HG03103 (cell line): ENCODE measurements at regions not wholly inside any gene's neighbourhood (a gene's known extent, or its start where the extent isn't known, plus 50 kb on each side); places are given as distances from the start of the nearest gene placed in this dataset.

ENCODE experiments used
- ATAC-seq: cut with Tn5 transposase; IDR thresholded peaks from one replicate; pipeline ENCODE4 v1.9.1; 2021; ENCODE audit warnings: low read depth; ENCODE audit not compliant: unreplicated experiment

- no peak for ATAC-seq
Observed at GRCh38 chr10:62543571-62544355, 169.6 kb downstream of the ZNF365 start.

- no peak for ATAC-seq
Observed at GRCh38 chr10:62545160-62546066, 171.2 kb downstream of the ZNF365 start.

DNA sequence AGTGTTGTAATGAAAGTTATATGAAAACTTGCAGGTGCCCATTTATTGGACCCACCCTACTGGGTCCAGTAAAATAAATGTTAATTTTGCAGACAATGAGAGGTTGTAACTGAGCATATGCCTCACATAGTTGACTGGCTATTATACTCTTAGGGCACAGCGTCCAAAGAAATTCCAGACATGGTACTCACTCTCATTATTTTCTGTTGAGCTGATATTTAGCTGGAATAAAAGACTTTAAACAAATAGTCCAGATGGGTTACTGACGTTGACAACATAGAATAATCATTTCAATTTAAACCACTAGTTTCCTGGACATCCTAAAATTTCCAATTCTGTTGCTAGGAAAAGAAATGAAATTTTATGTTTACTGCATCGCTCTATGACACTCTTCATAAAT is 174.5 kb downstream of the ZNF365 start:
- no peak for ATAC-seq

DNA sequence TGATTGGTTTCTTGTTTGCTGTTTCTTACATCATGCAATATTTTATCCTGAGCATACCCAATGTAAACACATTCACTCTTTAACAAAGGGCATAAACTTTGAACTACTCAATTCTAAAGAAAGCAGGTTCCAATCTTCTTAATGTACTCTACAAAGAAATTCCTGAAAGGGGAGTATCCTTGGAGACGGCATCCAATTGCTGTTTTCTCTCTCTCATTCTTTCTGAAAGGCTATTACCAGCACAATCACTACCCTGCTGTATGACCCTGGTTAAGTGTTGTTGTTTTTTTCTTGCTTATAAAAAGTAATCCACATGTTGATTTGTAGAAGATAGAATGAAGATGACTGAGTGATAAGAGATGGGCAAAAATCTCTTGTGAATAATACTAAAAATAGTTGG is 176.0 kb downstream of the ZNF365 start:
- no peak for ATAC-seq

- ATAC-seq: no peak
Observed at GRCh38 chr10:62554632-62555199, 180.5 kb downstream of the ZNF365 start.

DNA sequence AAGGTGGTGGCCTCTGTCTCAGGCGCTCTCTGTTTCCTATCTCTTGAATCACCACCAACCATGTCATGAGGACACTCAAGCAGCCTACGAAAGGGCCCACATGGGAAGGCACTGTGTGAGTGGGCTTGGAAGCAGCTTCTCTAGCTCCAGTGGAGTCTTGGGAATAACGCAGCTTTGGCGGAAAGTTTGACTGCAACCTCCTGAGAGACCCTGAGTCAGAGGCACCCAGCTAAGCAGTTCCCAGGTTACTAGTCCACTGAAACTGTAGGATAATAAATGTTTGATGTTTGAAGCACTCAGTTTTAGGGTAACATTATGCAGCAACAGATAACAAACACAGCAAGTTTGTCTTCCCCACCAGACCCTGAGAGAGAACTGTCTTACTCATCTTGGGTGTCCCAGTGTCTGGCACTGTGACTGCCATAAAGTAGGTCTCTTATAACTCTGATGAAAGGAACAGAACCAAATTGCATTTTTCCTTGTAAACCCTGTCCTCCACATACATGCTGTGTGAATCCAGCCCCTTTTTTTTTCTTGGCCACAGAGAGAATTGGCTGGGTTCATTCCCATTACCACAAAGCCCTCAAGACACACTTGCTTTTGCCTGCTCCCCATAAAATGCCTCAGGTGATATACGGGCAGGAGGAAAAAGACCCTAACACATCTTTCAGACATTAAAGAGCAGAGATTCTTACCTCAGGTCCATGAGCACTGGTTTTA is 185.5 kb downstream of the ZNF365 start:
- ATAC-seq: no peak

- ATAC-seq: no peak
Observed at GRCh38 chr10:62560201-62560819, 186.1 kb downstream of the ZNF365 start.

DNA sequence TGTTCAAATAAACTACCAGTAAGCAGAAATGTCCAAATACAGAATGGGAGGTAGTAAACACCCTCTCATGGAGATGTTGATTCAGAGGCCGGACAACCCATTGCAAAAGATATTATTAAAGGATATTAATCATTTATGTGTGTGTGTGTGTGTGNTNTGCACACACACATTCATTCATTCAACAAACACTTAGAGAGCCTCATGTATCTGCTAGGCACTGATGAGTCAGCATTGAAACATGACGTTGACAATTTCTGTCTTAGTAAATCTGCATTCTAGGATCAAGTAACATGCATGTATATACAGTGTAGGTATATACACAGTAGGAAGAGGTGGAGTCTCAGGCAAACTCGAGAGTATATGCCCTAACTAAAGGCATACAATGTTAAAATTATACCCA is 187.0 kb downstream of the ZNF365 start:
- ATAC-seq: no peak

DNA sequence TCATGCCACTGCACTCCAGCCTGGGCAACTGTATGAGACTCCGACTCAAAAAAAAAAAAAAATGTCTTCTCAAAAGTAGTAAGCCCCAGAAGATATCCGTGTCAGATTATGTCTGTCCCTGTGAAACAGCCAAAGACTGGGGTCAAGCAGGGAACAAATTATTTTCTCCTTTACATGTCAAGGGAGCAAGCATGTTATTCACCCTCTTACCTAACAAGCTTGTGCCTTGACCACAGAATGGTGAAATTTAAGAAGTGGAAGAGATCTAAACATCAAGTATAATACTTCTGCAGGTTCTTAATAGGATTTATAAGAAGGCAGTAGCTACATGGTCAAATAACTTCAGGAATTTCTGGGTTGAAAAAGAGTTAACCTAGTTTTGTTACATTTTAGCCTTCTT is 187.9 kb downstream of the ZNF365 start:
- ATAC-seq: no peak

DNA sequence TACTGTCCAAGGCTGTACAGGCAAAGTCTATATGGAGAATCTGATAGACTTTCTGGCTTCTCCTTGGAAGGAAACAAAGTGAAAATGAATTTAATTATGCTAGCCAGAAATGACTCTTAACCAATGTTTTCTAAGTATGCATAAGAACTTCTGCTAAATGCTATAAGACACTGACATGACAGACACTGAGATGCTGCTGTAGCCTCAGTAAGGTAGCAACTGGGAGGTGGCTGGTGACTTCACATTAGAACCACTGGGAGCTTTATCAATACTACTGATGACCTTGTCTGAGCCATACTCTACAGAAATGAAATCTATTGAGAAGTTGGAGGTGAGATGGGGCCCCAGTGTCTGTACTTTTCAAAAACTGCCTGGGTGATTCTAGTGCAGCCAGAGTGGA is 188.6 kb downstream of the ZNF365 start:
- no peak for ATAC-seq

- ATAC-seq: no peak
Observed at GRCh38 chr10:62573929-62574328, 199.8 kb downstream of the ZNF365 start.

DNA sequence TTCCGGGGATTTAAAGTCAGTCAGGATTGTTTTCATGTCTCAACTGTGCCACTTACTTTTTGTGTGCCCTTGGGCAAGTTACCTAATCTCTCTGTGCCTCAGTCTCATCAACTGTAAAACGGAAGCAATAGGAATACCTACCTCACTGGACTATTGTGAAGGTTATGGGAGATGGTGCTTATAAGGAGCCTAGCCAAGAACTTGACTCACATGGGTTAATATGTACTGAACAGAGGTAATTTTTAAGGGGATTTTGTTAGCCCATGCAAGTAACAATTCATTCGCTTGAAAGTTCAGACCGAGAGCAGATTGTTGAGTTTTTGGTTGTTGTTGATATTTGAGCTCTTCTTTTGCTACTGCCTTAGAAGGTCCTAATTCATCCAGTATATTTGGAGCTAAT is 202.9 kb downstream of the ZNF365 start:
- ATAC-seq: no peak

- no peak for ATAC-seq
Observed at GRCh38 chr10:62577666-62578291, 203.6 kb downstream of the ZNF365 start.

DNA sequence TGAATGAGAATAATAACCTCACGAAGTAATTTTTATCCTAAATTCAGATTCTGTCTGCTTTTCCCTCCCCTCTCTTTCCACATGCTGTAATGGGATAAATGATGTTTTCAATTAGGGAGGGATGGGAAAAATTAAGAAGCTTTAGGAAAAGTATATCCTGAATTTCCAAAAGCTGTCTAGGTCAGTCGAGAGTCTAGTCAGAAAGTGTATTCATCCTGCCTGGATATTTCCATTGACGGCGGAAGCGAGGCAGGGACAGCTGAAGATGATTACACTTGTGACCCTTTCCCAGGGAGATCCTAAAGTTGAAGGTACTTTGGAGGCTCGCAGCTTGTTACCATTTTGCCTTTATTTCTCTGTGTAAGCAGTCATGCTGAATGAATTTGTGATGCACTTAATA is 204.1 kb downstream of the ZNF365 start:
- no peak for ATAC-seq

DNA sequence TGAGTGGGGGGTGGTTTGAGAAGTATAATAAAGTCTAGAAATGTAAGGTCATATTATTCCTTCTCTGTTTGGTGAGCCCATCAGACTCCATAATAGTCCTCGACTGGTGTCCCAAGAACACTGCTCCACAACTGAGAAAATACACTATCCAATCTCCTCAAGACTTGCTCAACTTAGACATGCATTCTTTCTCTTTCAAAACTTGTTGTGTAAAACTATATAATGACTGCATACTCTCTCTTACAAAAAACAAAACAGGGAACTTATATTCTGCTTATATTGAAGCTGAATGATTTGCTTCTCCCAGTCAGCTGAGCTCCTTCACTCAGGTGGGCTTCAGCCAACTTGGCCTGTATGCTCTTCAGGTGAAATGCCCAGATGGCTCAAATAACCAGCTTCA is 204.7 kb downstream of the ZNF365 start:
- ATAC-seq: no peak

DNA sequence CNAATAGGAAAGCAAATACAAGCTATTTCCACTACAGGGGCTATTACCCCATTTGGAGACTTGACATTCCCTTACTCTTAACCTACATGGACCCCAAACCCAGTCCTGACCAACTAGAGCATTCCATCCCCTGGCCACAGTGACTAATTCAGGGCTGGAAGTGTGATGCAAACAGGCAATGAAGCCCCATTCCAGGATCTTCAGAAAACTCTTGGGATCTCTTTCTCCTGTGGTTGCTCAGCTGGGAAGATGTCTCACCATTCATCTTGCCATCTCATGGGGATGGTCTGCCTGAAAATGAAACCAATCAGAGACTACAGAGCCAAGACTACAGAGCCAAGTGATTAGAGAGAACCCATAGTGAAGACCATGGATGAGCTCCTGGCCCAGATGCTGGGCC is 206.2 kb downstream of the ZNF365 start:
- ATAC-seq: no peak

DNA sequence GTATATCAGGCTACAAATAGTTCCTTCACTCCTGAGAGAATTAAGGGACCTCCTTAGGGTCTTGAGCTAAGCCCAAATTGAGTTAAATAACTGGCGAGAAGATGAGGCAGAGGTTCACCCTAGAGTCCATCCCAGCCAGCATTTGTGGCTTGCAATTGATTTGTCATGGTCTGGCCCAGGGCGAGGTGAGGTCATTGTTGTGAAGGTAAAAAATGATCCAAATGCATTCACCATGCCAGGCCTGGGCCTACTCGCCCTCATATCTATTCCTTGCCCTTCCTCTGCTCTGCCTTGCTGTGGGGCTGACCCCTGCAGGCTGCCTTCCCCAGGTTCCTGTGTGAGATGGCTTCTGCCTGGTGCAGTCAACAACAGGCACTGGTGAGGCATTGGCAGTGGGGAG is 207.2 kb downstream of the ZNF365 start:
- no peak for ATAC-seq

DNA sequence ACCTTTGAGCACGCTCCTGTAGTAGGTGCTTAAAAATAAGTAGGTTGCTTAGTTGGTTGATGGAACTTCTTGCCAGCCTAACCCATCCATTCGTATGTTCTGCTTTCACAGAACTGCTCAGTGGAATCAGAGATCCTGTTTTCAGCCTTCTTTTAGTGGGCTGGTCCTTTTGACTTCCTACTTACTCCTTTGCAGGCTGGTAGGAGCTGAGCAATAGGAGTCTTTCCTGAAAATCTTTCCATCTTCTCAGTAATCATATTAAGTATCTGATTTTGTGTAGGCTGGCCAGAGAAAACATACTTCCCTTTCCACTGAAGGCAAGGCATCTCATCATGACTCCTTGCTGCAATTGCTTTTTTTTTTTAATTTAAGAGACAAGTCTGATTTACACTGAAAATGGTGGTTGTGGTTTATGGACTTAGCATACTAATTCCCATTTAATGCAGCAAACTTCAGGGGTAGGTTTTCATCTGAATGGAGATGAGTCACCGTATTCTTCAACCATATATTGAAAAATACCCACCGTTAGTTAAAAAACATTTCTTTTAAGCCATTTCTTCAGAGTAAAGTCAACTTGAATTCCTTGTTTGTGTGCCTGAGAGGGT is 208.0 kb downstream of the ZNF365 start:
- ATAC-seq: no peak

- no peak for ATAC-seq
Observed at GRCh38 chr10:62582804-62583208, 208.6 kb downstream of the ZNF365 start.
